GM23338 (cell line): ENCODE measurements at regions not wholly inside any gene's neighbourhood (a gene's known extent, or its start where the extent isn't known, plus 50 kb on each side); places are given as distances from the start of the nearest gene placed in this dataset.

ENCODE experiments used
- ATAC-seq: fragments of 200-7000 bp; cut with Tn5 transposase; 3 replicates; pipeline ENCODE4 v1.9.1; 2020
- DNase-seq: peaks from one replicate; pipeline ENCODE4 v3.0.0-alpha.2; 2015; ENCODE audit warnings: low spot score
- H2AFZ ChIP-seq: fragments of 200-600 bp; sonication (generic); 2 replicates; pipeline ENCODE4 v1.8.0; 2016; ENCODE audit warnings: antibody characterized with exemption, mild to moderate bottlenecking, moderate library complexity
- H3F3A ChIP-seq: fragments of 200-600 bp; sonication (generic); replicated peaks from 2 replicates; pipeline ENCODE4 v1.8.0; 2017; ENCODE audit warnings: antibody characterized with exemption, mixed run types, low read depth
- H3K27ac ChIP-seq: fragments of 200-600 bp; sonication (generic); 2 replicates; pipeline ENCODE4 v1.6.1; 2016; ENCODE audit warnings: low read depth
- H3K27me3 ChIP-seq: fragments of 200-600 bp; sonication (generic); 2 replicates; pipeline ENCODE4 v1.8.0; 2016; ENCODE audit warnings: mild to moderate bottlenecking, mixed run types, moderate library complexity; ENCODE audit not compliant: insufficient read depth
- H3K36me3 ChIP-seq: fragments of 200-600 bp; sonication (generic); 2 replicates; pipeline ENCODE4 v1.8.0; 2016; ENCODE audit warnings: mild to moderate bottlenecking; ENCODE audit not compliant: insufficient read depth
- H3K4me1 ChIP-seq: fragments of 200-600 bp; sonication (generic); 2 replicates; pipeline ENCODE4 v1.8.0; 2016; ENCODE audit warnings: mild to moderate bottlenecking, moderate library complexity; ENCODE audit not compliant: insufficient read depth
- H3K4me2 ChIP-seq: fragments of 200-600 bp; sonication (generic); 2 replicates; pipeline ENCODE4 v1.7.1; 2017; ENCODE audit warnings: mixed run types
- H3K4me3 ChIP-seq: fragments of 200-600 bp; sonication (generic); 2 replicates; pipeline ENCODE4 v1.6.1; 2016; ENCODE audit warnings: mixed run types
- H3K79me2 ChIP-seq: fragments of 200-600 bp; sonication (generic); replicated peaks from 2 replicates; pipeline ENCODE4 v1.8.0; 2017; ENCODE audit warnings: mild to moderate bottlenecking; ENCODE audit not compliant: insufficient read depth
- H3K9me2 ChIP-seq: fragments of 200-600 bp; sonication (generic); 2 replicates; pipeline ENCODE4 v1.8.0; 2017; ENCODE audit not compliant: insufficient read depth
- H4K20me1 ChIP-seq: fragments of 200-600 bp; sonication (generic); replicated peaks from 2 replicates; pipeline ENCODE4 v1.8.0; 2017; ENCODE audit warnings: mild to moderate bottlenecking; ENCODE audit not compliant: insufficient read depth
- H3K27ac Mint-ChIP-seq: 2 replicates; pipeline ENCODE4 v1.8.0; 2020; ENCODE audit warnings: inconsistent platforms, mild to moderate bottlenecking, moderate library complexity, mixed read lengths
- H3K27me3 Mint-ChIP-seq: 3 replicates; pipeline ENCODE4 v1.8.0; 2022; ENCODE audit warnings: low read depth, mild to moderate bottlenecking, moderate library complexity, mixed read lengths, inconsistent platforms; ENCODE audit not compliant: insufficient read depth, poor library complexity
- H3K36me3 Mint-ChIP-seq: 3 replicates; pipeline ENCODE4 v1.8.0; 2021; ENCODE audit warnings: low read depth, mild to moderate bottlenecking, inconsistent platforms, moderate library complexity, mixed read lengths
- H3K4me1 Mint-ChIP-seq: 3 replicates; pipeline ENCODE4 v1.8.0; 2020; ENCODE audit warnings: mild to moderate bottlenecking, inconsistent platforms, mixed read lengths
- H3K4me3 Mint-ChIP-seq: 3 replicates; pipeline ENCODE4 v1.8.0; 2021; ENCODE audit warnings: moderate library complexity, mild to moderate bottlenecking, inconsistent platforms, mixed read lengths
- H3K9me3 Mint-ChIP-seq: 3 replicates; pipeline ENCODE4 v1.8.0; 2020; ENCODE audit warnings: moderate library complexity, mild to moderate bottlenecking, inconsistent platforms, mixed read lengths
- CREB1 ChIP-seq: fragments of 250-450 bp; sonication (Bioruptor Pico); IDR thresholded peaks from 2 replicates; pipeline ENCODE4 v1.5.0; 2020; ENCODE audit warnings: low read depth, mild to moderate bottlenecking, moderate library complexity
- CTCF ChIP-seq, 2 experiments: fragments of 200-600 bp in 1 of 2; sonication (generic) in 1 of 2; conservative IDR thresholded peaks; 2 replicates each; pipeline versions ENCODE4 v1.5.1 to v1.6.1; 2016 to 2017; ENCODE audit warnings: antibody characterized with exemption in 2 of 2, low read depth in 2 of 2, mild to moderate bottlenecking in 2 of 2, moderate library complexity in 1 of 2
- EZH2 ChIP-seq: fragments of 200-600 bp; sonication (generic); IDR thresholded peaks from one replicate; pipeline ENCODE4 v1.8.0; 2017; ENCODE audit warnings: antibody characterized with exemption, mild to moderate bottlenecking, low read depth; ENCODE audit not compliant: unreplicated experiment
- EZH2phosphoT487 ChIP-seq: fragments of 200-600 bp; sonication (generic); IDR thresholded peaks from one replicate; pipeline ENCODE4 v1.8.1; 2018; ENCODE audit warnings: antibody characterized with exemption; ENCODE audit not compliant: unreplicated experiment
- JUNB ChIP-seq: IDR thresholded peaks from one replicate; pipeline ENCODE4 v1.6.1; 2016; ENCODE audit warnings: antibody characterized with exemption; ENCODE audit not compliant: unreplicated experiment
- REST ChIP-seq: IDR thresholded peaks from one replicate; pipeline ENCODE4 v1.6.1; 2018; ENCODE audit warnings: antibody characterized with exemption; ENCODE audit not compliant: unreplicated experiment
- STAT1 ChIP-seq: IDR thresholded peaks from one replicate; pipeline ENCODE4 v1.6.1; 2016; ENCODE audit warnings: antibody characterized with exemption; ENCODE audit not compliant: unreplicated experiment
- ZNF114 ChIP-seq: fragments of 250-450 bp; sonication (Bioruptor Pico); IDR thresholded peaks from 2 replicates; pipeline ENCODE4 v1.5.0; 2020; ENCODE audit warnings: mild to moderate bottlenecking, moderate library complexity

DNA sequence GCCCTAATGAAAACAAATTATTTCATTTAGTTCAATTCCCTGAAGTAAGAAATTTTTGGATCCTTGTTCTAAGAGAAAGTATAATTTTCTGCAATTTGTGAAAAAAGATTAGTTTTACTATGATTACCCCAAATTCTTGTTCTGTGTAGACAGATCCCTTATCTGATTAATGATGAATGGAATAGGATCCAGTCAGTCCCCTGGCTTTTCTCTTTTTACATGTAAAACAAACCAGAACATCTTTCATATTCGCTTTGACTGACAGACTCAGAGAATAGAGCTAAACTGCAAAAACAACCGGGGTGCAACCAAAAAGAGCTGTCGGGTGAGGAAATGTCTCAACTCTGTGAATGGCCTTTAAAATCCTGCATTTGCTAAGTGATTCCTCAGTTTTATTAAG lies 93.4 kb upstream of the VEGFC start:
- no peak for TF ChIP-seq REST
- no peak for TF ChIP-seq STAT1
- no peak for TF ChIP-seq CREB1 (CRISPR knock-in tag)
- TF ChIP-seq EZH2: no peak
- Mint-ChIP-seq H3K4me3 (no peak overlapping the region), H3K27ac (no peak overlapping the region), H3K36me3 (no peaks in the 10 kb centered on the region), H3K4me1 (no peaks in the 10 kb centered on the region; the same call in 2 of the 3 replicates), H3K9me3 (no peaks in the 10 kb centered on the region), H3K27me3 (no peaks in the 10 kb centered on the region)
- H3K4me3 ChIP-seq: no peak overlapping the region
- no peak overlapping the region for H3K27ac ChIP-seq
- no peaks in the 10 kb centered on the region for H3K9me2 ChIP-seq
- H3K36me3 ChIP-seq: no peaks in the 10 kb centered on the region
- ATAC-seq: no peak
- no peak overlapping the region for H3K4me2 ChIP-seq
- no peak overlapping the region for H2AFZ ChIP-seq
- no peaks in the 10 kb centered on the region for H3F3A ChIP-seq
- no peak for DNase-seq
- no peaks in the 10 kb centered on the region for H3K79me2 ChIP-seq
- no peaks in the 10 kb centered on the region for H4K20me1 ChIP-seq
- no peaks in the 10 kb centered on the region for H3K27me3 ChIP-seq
- H3K4me1 ChIP-seq: no peaks in the 10 kb centered on the region

DNA sequence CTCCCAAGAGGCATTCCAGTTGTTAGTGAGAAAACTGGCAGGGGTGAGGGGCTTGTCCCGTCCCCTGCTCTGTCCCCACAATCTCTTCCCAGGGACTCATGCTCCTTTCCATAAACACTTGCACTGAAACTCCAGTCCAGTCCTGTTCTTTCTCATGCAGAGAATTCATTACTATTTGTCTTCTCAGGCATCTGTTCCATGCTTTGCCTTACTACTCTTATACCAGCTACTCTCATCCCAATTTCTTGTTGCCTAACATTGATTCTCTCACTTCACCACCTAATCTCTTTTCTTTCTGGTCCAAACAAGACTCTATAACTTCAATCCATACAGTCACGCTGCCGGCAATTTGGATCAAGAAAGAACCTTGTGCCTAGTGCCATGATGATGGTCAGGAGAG lies 97.1 kb upstream of the VEGFC start:
- H3K4me3 Mint-ChIP-seq: no peak overlapping the region
- no peaks in the 10 kb centered on the region for H3K36me3 ChIP-seq
- no peak overlapping the region for H3K4me2 ChIP-seq
- no peak overlapping the region for H3K27ac ChIP-seq
- H3K27ac Mint-ChIP-seq: 0 out of 2 replicates have a peak overlapping the region, but pooled peaks have one; percentile 0
- H3K9me2 ChIP-seq: no peaks in the 10 kb centered on the region
- no peaks in the 10 kb centered on the region for H3K36me3 Mint-ChIP-seq
- H2AFZ ChIP-seq: 0 out of 2 replicates have a peak overlapping the region, but pooled peaks have one; percentile 8
- no peaks in the 10 kb centered on the region for H3K79me2 ChIP-seq
- DNase-seq (no peak), ATAC-seq (no peak)
- no peaks in the 10 kb centered on the region; the same call in 2 of the 3 replicates for H3K4me1 Mint-ChIP-seq
- no peaks in the 10 kb centered on the region for H4K20me1 ChIP-seq
- peaks cover 1% of the 10 kb centered on the region for H3K27me3 Mint-ChIP-seq
- H3K9me3 Mint-ChIP-seq: no peaks in the 10 kb centered on the region
- H3K4me3 ChIP-seq: no peak overlapping the region
- no peaks in the 10 kb centered on the region for H3K27me3 ChIP-seq
- no peaks in the 10 kb centered on the region for H3K4me1 ChIP-seq
- H3F3A ChIP-seq: no peaks in the 10 kb centered on the region
- TF ChIP-seq ZNF114 (no peak), EZH2phosphoT487 (no peak), REST (no peak), CTCF (conservative IDR thresholded peaks at IDR 0.05; ENCODE audit: low read depth in 2 of 2) (no peak), JUNB (no peak)
